ENCODE measurements at regions not wholly inside any gene's neighbourhood (a gene's known extent, or its start where the extent isn't known, plus 50 kb on each side); places are given as distances from the start of the nearest gene placed in this dataset.

DNA sequence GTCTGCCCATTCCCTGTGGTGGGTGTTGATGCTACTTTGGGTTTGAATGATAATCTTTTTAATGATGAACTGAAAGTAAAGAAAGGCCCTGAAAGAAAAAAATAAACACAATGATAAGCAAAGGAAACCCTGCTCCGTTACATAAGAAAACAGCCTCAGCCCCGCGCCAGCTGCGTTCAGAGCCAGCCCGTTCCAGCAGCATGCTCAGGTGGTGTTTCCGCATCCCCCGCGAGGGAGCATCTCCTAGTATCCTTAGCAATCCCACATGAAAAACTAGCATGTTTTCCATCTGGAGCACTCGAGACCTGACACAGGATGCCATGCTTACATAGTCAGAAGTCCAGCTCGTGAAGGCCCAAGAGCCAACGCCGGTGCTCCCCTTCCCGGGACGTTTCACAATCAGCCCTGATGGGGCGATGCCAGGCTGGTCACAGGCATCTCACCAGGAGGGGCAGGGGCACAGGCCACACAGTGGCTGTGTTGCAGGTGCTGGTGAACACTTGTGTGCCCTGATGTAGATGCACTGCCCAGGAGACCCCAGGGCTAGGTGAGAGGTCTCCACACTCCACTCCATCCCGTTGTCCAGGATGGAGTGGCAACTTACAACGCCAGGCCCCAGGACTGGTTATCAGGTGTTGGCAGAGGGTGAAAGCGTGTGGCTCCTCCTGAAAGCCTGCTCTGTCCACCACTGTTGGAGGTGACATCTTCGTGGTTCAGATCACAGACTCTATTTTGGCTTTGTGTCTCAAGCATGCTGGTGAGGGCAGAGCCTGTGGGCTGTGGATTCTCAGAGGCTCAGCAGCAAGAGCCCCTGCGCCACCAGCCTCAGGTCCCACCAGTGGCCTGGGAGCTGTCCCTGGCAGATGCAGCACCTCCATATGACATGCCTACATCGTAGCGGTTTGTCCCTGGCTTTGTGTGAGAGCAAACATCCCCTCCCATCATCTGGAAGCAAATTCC, 246.8 kb upstream of the IRX1 start:
- H3K4me1 ChIP-seq (ENCODE audit: control insufficient read depth in 1 of 2, insufficient read depth in 2 of 2, low read depth in 1 of 2, low read length in 1 of 2): no peaks in the 10 kb centered on the region
- no peaks in the 10 kb centered on the region for H3K9me3 ChIP-seq
- ChIA-PET POLR2A (no interaction called here), CTCF (no interaction called here)
- no peaks in the 10 kb centered on the region for H4K20me1 ChIP-seq (ENCODE audit: insufficient read depth)
- H2AFZ ChIP-seq (ENCODE audit: low read depth): no peak overlapping the region
- no peak overlapping the region for H3K4me2 ChIP-seq
- H3K27ac ChIP-seq (ENCODE audit: low read depth in 2 of 2, low read length in 1 of 2): no peak overlapping the region
- no peaks in the 10 kb centered on the region; the same call in 1 of the 2 replicates for H3K27me3 ChIP-seq (ENCODE audit: insufficient read depth)
- no peaks in the 10 kb centered on the region for H3K36me3 ChIP-seq (replicated peaks in 1 of 2; ENCODE audit: control insufficient read depth in 1 of 2, insufficient read depth in 2 of 2, low read length in 1 of 2)
- no peak for DNase-seq
- WGBS (ENCODE audit: low lambda C conversion rate): 21% methylated on average over 15 of the region's 22 CpGs
- H3K4me3 ChIP-seq (ENCODE audit: low read depth in 2 of 2, low read length in 1 of 2): no peak overlapping the region
- no peaks in the 10 kb centered on the region for H3K9me2 ChIP-seq
- no peaks in the 10 kb centered on the region for H3K79me2 ChIP-seq (ENCODE audit: insufficient read depth)
- H3F3A ChIP-seq (replicated peaks; ENCODE audit: insufficient read depth): no peaks in the 10 kb centered on the region
- TF ChIP-seq USF2 (IDR thresholded peaks at IDR 0.05; ENCODE audit: borderline replicate concordance, low read depth, low read length): no peak
- no peak for TF ChIP-seq MXI1 (IDR thresholded peaks at IDR 0.05; ENCODE audit: low read depth, low read length)
- TF ChIP-seq, protein P1, sequence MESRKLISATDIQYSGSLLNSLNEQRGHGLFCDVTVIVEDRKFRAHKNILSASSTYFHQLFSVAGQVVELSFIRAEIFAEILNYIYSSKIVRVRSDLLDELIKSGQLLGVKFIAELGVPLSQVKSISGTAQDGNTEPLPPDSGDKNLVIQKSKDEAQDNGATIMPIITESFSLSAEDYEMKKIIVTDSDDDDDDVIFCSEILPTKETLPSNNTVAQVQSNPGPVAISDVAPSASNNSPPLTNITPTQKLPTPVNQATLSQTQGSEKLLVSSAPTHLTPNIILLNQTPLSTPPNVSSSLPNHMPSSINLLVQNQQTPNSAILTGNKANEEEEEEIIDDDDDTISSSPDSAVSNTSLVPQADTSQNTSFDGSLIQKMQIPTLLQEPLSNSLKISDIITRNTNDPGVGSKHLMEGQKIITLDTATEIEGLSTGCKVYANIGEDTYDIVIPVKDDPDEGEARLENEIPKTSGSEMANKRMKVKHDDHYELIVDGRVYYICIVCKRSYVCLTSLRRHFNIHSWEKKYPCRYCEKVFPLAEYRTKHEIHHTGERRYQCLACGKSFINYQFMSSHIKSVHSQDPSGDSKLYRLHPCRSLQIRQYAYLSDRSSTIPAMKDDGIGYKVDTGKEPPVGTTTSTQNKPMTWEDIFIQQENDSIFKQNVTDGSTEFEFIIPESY (IDR thresholded peaks at IDR 0.05; ENCODE audit: borderline replicate concordance, low read depth): no peak
- no peak for TF ChIP-seq USF1 (IDR thresholded peaks at IDR 0.05; ENCODE audit: borderline replicate concordance, low read depth)
- TF ChIP-seq, protein P2, sequence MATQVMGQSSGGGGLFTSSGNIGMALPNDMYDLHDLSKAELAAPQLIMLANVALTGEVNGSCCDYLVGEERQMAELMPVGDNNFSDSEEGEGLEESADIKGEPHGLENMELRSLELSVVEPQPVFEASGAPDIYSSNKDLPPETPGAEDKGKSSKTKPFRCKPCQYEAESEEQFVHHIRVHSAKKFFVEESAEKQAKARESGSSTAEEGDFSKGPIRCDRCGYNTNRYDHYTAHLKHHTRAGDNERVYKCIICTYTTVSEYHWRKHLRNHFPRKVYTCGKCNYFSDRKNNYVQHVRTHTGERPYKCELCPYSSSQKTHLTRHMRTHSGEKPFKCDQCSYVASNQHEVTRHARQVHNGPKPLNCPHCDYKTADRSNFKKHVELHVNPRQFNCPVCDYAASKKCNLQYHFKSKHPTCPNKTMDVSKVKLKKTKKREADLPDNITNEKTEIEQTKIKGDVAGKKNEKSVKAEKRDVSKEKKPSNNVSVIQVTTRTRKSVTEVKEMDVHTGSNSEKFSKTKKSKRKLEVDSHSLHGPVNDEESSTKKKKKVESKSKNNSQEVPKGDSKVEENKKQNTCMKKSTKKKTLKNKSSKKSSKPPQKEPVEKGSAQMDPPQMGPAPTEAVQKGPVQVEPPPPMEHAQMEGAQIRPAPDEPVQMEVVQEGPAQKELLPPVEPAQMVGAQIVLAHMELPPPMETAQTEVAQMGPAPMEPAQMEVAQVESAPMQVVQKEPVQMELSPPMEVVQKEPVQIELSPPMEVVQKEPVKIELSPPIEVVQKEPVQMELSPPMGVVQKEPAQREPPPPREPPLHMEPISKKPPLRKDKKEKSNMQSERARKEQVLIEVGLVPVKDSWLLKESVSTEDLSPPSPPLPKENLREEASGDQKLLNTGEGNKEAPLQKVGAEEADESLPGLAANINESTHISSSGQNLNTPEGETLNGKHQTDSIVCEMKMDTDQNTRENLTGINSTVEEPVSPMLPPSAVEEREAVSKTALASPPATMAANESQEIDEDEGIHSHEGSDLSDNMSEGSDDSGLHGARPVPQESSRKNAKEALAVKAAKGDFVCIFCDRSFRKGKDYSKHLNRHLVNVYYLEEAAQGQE (IDR thresholded peaks at IDR 0.05; ENCODE audit: low read depth, low read length): no peak
- no peak for TF ChIP-seq MEF2A (IDR thresholded peaks at IDR 0.05; ENCODE audit: borderline replicate concordance, low read depth)
- TF ChIP-seq, protein P3, sequence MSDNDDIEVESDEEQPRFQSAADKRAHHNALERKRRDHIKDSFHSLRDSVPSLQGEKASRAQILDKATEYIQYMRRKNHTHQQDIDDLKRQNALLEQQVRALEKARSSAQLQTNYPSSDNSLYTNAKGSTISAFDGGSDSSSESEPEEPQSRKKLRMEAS (IDR thresholded peaks at IDR 0.05; ENCODE audit: low read depth): no peak
- no peak for TF ChIP-seq RFX5 (IDR thresholded peaks at IDR 0.05; ENCODE audit: low read length)
- no peak for TF ChIP-seq GATA2 (CRISPR knock-in tag; IDR thresholded peaks at IDR 0.05)
- no peak for TF ChIP-seq GABPA (IDR thresholded peaks at IDR 0.05; ENCODE audit: low read depth)
- no peak for TF ChIP-seq YY1 (IDR thresholded peaks at IDR 0.05; ENCODE audit: low read depth)
- H3K9ac ChIP-seq: no peak overlapping the region
